ENCODE measurements at regions not wholly inside any gene's neighbourhood (a gene's known extent, or its start where the extent isn't known, plus 50 kb on each side); places are given as distances from the start of the nearest gene placed in this dataset.
A peak's percentile ranks its signal among the peaks of the same experiment; 100 is the strongest.
"Not testable (repeated sequence)": the region's sequence is repeated elsewhere in the genome, so short reads cannot be mapped to it uniquely, and the experiment has no call there.

GRCh38 chr9:111744363-111744762, 50.4 kb downstream of the SHOC1 start:
- no peak for DNase-seq

- peak; percentile 89 for DNase-seq
Measured at GRCh38 chr9:111743275-111743674, 51.5 kb downstream of the SHOC1 start.

GRCh38 chr9:111740739-111741138, 54.0 kb downstream of the SHOC1 start:
- no peak for DNase-seq

GRCh38 chr9:111736714-111737113, 58.0 kb downstream of the SHOC1 start:
- DNase-seq: no peak

GRCh38 chr9:111735344-111735743, 59.4 kb downstream of the SHOC1 start:
- DNase-seq: not testable (repeated sequence)

- DNase-seq: peak; percentile 40
Measured at GRCh38 chr9:111731928-111732327, 62.8 kb downstream of the SHOC1 start.

- DNase-seq: peak; percentile 67
Measured at GRCh38 chr9:111730937-111731567, 63.7 kb downstream of the SHOC1 start.

GRCh38 chr9:111728617-111729366, 65.9 kb downstream of the SHOC1 start:
- DNase-seq: peak; percentile 94

GRCh38 chr9:111728143-111728542, 66.6 kb downstream of the SHOC1 start:
- DNase-seq: no peak

GRCh38 chr9:111726949-111727348, 65.5 kb downstream of the GNG10 start:
- DNase-seq: no peak

GRCh38 chr9:111720174-111720573, 58.8 kb downstream of the GNG10 start:
- DNase-seq: no peak
